Right ventricle myocardium inferior (tissue), 1 donor: ENCODE measurements at regions not wholly inside any gene's neighbourhood (a gene's known extent, or its start where the extent isn't known, plus 50 kb on each side); places are given as distances from the start of the nearest gene placed in this dataset.
A peak's percentile ranks its signal among the peaks of the same experiment; 100 is the strongest.

Experiments used
- ATAC-seq: fragments of 200-7000 bp; cut with Tn5 transposase; one replicate; pipeline ENCODE4 v1.9.1; 2020; ENCODE audit warnings: mild to moderate bottlenecking, moderate library complexity
- DNase-seq: peaks from one replicate; pipeline ENCODE4 v3.0.0; 2021; ENCODE audit errors: missing footprints
- intact Hi-C: fragments of 100-400 bp; cut with DNase I; formaldehyde crosslinking; loops from one replicate; pipeline ENCODE4 v1.11.0; 2022
- donor health status: DM: no; HTN: yes; CAD: no; lungs with severe emphysema.

- DNase-seq (no peak), ATAC-seq (no peak)
- intact Hi-C loops, result no loop called here
Measured at GRCh38 chr1:183720028-183720427, 66.9 kb upstream of the APOBEC4 start.

- intact Hi-C loops, result no loop called here
- DNase-seq (no peak), ATAC-seq (no peak)
Measured at GRCh38 chr1:183719289-183719688, 66.2 kb upstream of the APOBEC4 start.

- DNase-seq (no peak), ATAC-seq (no peak)
- intact Hi-C loops, result no loop called here
Measured at GRCh38 chr1:183716286-183716685, 63.2 kb upstream of the APOBEC4 start.

GRCh38 chr1:183711741-183712361, 58.7 kb upstream of the APOBEC4 start:
- peak; percentile 86 for ATAC-seq
- DNase-seq, result no peak
- intact Hi-C loops, result no loop called here

GRCh38 chr1:183711165-183711682, 58.1 kb upstream of the APOBEC4 start:
- intact Hi-C loops, result no loop called here
- peak; percentile 14 for ATAC-seq
- no peak for DNase-seq

GRCh38 chr1:183710734-183711133, 57.6 kb upstream of the APOBEC4 start:
- DNase-seq (no peak), ATAC-seq (no peak)
- intact Hi-C loops, result no loop called here

GRCh38 chr1:183710333-183710732, 57.2 kb upstream of the APOBEC4 start:
- ATAC-seq (no peak), DNase-seq (no peak)
- intact Hi-C loops, result no loop called here

- no peak for ATAC-seq
- intact Hi-C loops, result no loop called here
Measured at GRCh38 chr1:183704131-183704530, 51.0 kb upstream of the APOBEC4 start.

More at GRCh38 chr1:183704131-183704530, 51.0 kb upstream of the APOBEC4 start:
- no peak for DNase-seq
